Fibroblast of pulmonary artery (primary cell): ENCODE measurements at regions not wholly inside any gene's neighbourhood (a gene's known extent, or its start where the extent isn't known, plus 50 kb on each side); places are given as distances from the start of the nearest gene placed in this dataset.

Experiments
- DNase-seq: peaks from one replicate; pipeline ENCODE4 v3.0.0-alpha.2; 2010; ENCODE audit warnings: low read depth
- H3K4me3 ChIP-seq: replicated peaks from 2 replicates; pipeline ENCODE4 v1.5.1; 2011; ENCODE audit warnings: low read depth, mild to moderate bottlenecking, control low read depth, low read length, moderate library complexity
- CTCF ChIP-seq: IDR thresholded peaks from 2 replicates; pipeline ENCODE4 v1.5.1; 2011; ENCODE audit warnings: mild to moderate bottlenecking, control low read depth, low read length, inconsistent platforms; ENCODE audit errors: missing control alignments

- no peak overlapping the region for H3K4me3 ChIP-seq
- TF ChIP-seq CTCF: no peak
- DNase-seq: peak; percentile 83
Measured at GRCh38 chr9:95822583-95823431, 52.7 kb upstream of the ERCC6L2 start.

GRCh38 chr9:95822015-95822414 lies 53.5 kb upstream of the ERCC6L2 start:
- DNase-seq: no peak
- TF ChIP-seq CTCF: no peak
- H3K4me3 ChIP-seq: no peak overlapping the region

GRCh38 chr9:95820074-95820473 lies 55.4 kb upstream of the ERCC6L2 start:
- H3K4me3 ChIP-seq: no peak overlapping the region
- TF ChIP-seq CTCF: no peak
- no peak for DNase-seq

- no peak for DNase-seq
- TF ChIP-seq CTCF: no peak
Measured at GRCh38 chr9:95819636-95820035, 55.9 kb upstream of the ERCC6L2 start.

GRCh38 chr9:95817205-95817604 lies 58.3 kb upstream of the ERCC6L2 start:
- no peak for DNase-seq
- TF ChIP-seq CTCF: no peak
- no peak overlapping the region for H3K4me3 ChIP-seq

More at GRCh38 chr9:95819636-95820035, 55.9 kb upstream of the ERCC6L2 start:
- H3K4me3 ChIP-seq: no peak overlapping the region

GRCh38 chr9:95816716-95817115 lies 58.8 kb upstream of the ERCC6L2 start:
- no peak for DNase-seq
- no peak overlapping the region for H3K4me3 ChIP-seq
- TF ChIP-seq CTCF: no peak

GRCh38 chr9:95815961-95816360 lies 59.5 kb upstream of the ERCC6L2 start:
- no peak overlapping the region for H3K4me3 ChIP-seq
- DNase-seq: no peak
- TF ChIP-seq CTCF: no peak
